ENCODE measurements at regions not wholly inside any gene's neighbourhood (a gene's known extent, or its start where the extent isn't known, plus 50 kb on each side); places are given as distances from the start of the nearest gene placed in this dataset.
"Not testable (repeated sequence)": the region's sequence is repeated elsewhere in the genome, so short reads cannot be mapped to it uniquely, and the experiment has no call there.

DNA sequence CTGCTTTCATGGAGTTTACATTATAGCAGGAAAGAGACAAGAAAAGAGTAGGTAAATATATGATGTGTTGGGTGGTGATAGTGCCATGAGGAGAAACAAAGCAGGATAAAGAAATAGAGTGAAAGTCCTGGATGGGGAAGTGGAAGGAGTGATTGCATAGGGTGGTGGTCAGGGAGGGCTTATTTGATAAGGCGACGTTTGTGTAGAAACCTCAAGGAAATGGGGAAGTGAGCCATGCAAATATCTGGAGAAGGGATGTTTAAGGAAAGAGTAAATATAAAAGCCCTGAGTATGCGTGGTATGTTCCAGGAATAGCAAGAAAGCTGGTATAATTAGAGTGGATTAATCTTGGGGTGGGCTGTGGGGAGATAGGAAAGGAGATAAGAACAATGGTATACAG lies 134.7 kb upstream of the SV2C start:
- DNase-seq (ENCODE audit: low spot score) = no peak

GRCh38 chr5:75940418-75940817 lies 142.8 kb upstream of the SV2C start:
- no peak for DNase-seq (ENCODE audit: low spot score)

DNA sequence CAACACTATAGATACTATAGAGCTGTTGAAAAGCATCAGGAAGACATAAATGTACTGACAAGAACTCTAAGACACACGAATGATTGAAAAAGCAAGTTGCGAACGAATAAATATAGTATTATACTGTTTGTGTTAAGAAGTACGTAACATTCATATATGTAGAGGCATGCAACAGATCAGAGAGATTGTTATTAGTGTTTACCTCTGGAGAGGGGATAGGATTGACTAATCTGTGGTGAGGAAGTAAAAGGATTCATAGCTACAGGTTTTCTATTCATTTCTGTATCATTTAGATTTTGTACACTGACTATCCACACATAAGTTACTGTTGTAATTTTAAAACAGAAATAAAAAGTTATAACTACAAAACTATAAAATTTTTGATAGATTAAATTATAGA lies 147.6 kb upstream of the SV2C start:
- no peak for DNase-seq (ENCODE audit: low spot score)

DNA sequence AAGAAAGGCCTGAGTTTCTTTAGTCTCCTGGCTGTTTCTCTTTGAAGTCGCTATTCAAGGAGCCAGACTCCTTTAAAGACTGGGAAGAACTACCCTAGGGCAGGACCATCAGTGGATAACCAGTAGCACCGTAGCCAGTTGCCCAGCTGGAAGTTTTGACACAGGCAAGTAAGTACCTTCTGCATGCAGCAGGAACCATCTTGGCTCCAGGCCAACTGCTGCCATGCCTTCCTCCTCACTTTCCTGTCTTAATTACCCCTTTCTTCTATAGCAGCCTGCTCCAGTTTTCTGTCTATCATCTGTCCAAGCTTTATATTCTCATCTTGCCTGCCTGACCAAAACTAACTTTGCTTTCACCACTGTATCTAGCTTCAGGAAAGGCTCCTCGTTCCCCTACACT lies 149.7 kb upstream of the SV2C start:
- DNase-seq (ENCODE audit: low spot score) = no peak

GRCh38 chr5:75931175-75931574 lies 152.0 kb upstream of the SV2C start:
- DNase-seq (ENCODE audit: low spot score) = no peak

- no peak for DNase-seq (ENCODE audit: low spot score)
Measured at GRCh38 chr5:75928992-75929391, 154.2 kb upstream of the SV2C start.

- no peak for DNase-seq (ENCODE audit: low spot score)
Measured at GRCh38 chr5:75922480-75922879, 160.7 kb upstream of the SV2C start.

GRCh38 chr5:75921011-75921410 lies 162.2 kb upstream of the SV2C start:
- no peak for DNase-seq (ENCODE audit: low spot score)

DNA sequence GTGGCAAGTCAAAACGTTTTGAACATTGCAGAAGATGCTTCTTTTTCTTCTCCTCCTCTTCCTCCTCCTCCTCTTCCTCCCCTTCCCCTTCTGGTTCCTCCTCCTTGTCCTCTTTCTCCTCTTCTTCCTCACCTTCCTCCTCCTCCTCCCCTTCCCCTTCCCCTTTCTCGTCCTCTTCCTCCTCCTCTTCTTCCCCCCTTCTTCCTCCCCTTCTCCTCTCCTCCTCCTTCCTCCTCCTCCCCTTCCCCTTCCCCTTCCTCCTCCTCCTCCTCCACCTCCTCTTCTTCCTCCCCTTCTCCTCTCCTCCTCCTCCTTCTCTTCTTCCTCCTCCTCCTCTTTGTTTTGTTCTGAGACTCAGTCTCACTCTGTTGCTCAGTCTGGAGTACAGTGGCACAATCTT lies 167.0 kb upstream of the SV2C start:
- no peak for DNase-seq (ENCODE audit: low spot score)

- no peak for DNase-seq (ENCODE audit: low spot score)
Measured at GRCh38 chr5:75909223-75909622, 174.0 kb upstream of the SV2C start.

- DNase-seq (ENCODE audit: low spot score) = no peak
Measured at GRCh38 chr5:75907651-75908050, 175.5 kb upstream of the SV2C start.

- DNase-seq (ENCODE audit: low spot score) = no peak
Measured at GRCh38 chr5:75894482-75894881, 177.2 kb upstream of the POC5 start.

DNA sequence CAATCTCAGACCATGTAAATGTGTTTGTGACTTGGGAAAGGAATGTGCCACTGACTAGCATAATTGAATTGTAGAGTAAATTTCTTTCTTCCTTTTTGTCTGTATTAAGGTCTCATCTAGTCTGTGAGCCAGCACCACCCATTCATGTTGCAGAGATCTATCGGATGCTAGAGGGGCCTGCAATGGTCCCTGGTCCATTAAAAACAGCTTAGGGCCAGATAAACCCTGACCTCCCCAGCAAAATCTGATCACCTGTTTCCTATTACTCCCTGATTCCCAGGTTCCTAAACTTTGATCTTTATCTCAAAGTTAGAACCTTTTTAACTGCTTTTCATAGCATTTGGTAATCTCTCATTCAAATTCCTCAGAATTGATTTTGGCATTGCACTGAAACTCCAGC lies 174.5 kb upstream of the POC5 start:
- no peak for DNase-seq (ENCODE audit: low spot score)

DNA sequence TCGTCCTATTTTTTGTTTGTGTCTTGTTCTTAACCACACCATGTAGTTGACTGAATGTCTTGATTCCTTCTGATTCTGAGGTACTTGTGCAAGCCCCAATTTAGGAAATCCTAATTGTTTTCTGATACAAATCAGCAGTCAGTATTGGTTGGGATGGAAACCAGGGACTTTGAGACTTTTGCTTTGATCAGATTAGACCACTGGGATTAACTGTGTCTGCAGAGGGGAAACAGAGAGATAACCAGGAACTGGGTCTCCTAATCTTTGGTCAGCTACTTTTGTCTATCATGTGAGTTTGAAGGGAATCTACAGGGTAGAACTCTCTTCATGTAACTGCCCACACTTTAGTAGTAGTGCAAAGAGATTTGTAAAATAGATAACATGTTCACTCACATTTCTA lies 173.8 kb upstream of the POC5 start:
- DNase-seq (ENCODE audit: low spot score) = no peak

- no peak for DNase-seq (ENCODE audit: low spot score)
Measured at GRCh38 chr5:75890546-75890945, 173.3 kb upstream of the POC5 start.

DNA sequence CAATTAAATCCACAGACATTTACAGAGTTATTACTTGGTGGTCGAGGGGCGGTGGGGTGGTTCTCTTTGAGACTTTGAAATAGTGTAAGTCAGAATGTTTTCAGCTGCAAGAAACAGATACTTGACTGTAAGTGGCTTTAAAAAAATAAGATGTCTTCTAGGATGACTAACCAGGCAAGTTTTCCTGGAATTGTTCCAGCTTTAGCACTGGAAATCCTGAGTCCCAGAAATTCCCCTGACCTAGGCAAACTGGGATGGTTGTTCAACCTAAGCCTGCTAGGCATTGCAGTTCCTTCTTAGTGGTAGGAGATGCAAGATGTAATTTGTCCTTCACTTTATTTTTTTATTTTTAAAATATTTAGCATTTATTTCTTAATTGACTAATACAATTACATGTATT lies 169.5 kb upstream of the POC5 start:
- DNase-seq (ENCODE audit: low spot score) = no peak

GRCh38 chr5:75885849-75886596 lies 168.8 kb upstream of the POC5 start:
- peak; percentile 12 for DNase-seq (ENCODE audit: low spot score)

- no peak for DNase-seq (ENCODE audit: low spot score)
Measured at GRCh38 chr5:75885321-75885720, 168.1 kb upstream of the POC5 start.

DNA sequence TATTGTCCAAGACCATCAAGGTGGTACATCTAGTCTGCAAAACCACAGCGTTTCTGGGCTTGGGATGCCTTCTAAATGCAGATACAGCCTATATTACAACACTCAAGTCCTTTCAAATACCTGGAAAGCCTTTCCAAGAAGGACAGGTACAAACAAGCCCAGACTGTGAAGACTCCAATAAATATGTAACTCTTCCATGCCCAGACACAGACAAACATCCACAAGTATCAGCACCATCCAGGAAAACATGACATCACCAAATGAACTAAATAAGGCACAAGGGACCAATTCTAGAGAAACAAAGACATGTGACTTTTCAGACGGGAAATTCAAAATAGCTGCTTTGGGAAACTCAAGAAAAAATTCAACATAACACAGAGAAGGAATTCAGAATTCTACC lies 152.7 kb upstream of the POC5 start:
- no peak for DNase-seq (ENCODE audit: low spot score)

DNA sequence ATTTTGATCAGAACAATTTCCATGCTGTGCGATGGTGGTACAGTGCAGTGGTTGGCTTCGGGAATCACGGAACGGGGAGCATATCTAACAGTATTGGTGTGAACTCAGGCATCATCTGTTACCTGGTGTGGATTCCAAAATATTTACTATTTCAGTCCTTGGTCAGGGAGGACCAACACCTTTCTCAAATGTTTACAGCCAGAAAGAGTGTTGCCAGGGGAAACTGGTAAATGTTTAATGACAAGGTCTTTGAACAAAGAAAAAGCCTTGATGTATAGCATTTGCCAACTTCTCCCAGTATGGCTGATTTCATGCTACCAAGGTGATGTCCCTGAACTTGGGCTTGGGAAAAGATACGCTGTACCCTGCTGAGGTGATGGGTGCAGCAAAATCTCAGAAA lies 145.6 kb upstream of the POC5 start:
- no peak for DNase-seq (ENCODE audit: low spot score)

- DNase-seq (ENCODE audit: low spot score) = not testable (repeated sequence)
Measured at GRCh38 chr5:75859621-75860020, 142.4 kb upstream of the POC5 start.

GRCh38 chr5:75856056-75856455 lies 138.8 kb upstream of the POC5 start:
- DNase-seq (ENCODE audit: low spot score) = no peak

DNA sequence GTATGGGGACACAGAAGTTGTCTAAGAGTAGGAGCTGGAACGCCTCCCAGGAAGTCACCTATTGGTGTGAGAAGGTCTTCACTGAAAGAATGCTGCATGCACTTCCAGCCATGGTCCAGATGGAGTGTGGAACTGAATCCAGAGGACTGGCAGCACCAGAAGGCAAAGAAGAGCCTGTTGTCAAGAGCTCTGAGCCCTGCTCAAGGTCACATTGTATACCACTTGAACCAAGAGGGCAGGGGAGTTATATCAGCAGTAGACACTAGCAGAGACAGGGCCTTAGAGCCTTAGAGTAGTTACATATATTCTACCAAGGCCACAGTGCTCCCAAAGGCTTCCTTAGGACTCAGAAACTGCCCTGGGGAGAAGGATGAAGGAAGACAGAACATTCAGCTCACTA lies 130.8 kb upstream of the POC5 start:
- no peak for DNase-seq (ENCODE audit: low spot score)

DNA sequence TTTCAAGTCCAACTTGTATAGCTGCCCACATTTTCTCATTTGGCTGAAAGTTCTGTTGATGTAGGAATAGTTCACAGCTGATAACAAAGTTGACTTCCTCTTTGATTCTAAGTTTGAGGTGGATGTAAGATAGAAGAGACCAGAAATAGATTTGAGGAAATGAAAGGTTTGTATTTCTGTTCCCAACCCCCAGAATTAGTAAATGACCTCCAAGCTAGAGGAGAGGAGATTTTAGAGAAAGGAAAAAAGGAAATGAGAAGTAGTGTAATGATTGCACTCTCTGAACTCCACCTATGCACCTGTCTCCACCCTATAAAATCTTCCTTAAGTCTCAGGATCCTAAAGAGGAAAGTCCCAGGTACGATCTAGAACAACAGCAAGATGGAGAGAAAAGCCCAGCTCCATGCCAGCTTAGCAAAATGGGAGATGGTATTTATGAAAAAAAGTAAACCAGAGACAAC lies 130.4 kb upstream of the POC5 start:
- DNase-seq (ENCODE audit: low spot score) = peak; percentile 15

Measured in NAMALWA (cell line).